CD14-positive monocyte (primary cell): ENCODE measurements at regions not wholly inside any gene's neighbourhood (a gene's known extent, or its start where the extent isn't known, plus 50 kb on each side); places are given as distances from the start of the nearest gene placed in this dataset.

Source experiments
- DNase-seq, 3 donors: peaks; one replicate each; pipeline ENCODE4 v3.0.0-alpha.2; 2011 to 2022
- H2AFZ ChIP-seq: 2 replicates; pipeline ENCODE4 v1.6.0; 2012; ENCODE audit warnings: mild to moderate bottlenecking, low read depth, low read length, inconsistent platforms; ENCODE audit not compliant: insufficient read depth, poor library complexity, severe bottlenecking
- H3K27ac ChIP-seq, 2 donors: 1 replicate in 1 of 2; 2 replicates in 1 of 2; pipeline ENCODE4 v1.5.1; 2012 to 2013; ENCODE audit warnings: low read length in 2 of 2, control low read depth in 1 of 2, inconsistent platforms in 1 of 2, low read depth in 1 of 2, mild to moderate bottlenecking in 1 of 2
- H3K27me3 ChIP-seq, 2 donors: one replicate each; pipeline versions ENCODE4 v1.6.0 to v1.6.1; 2011 to 2013; ENCODE audit warnings: low read length in 2 of 2; ENCODE audit not compliant: control insufficient read depth in 2 of 2, insufficient read depth in 2 of 2
- H3K36me3 ChIP-seq, 2 donors: replicated peaks in 1 of 2; 1 replicate in 1 of 2; 2 replicates in 1 of 2; pipeline versions ENCODE4 v1.5.1 to v1.6.1; 2012 to 2013; ENCODE audit warnings: low read length in 2 of 2, control low read depth in 1 of 2, inconsistent platforms in 1 of 2, mild to moderate bottlenecking in 1 of 2; ENCODE audit not compliant: insufficient read depth in 2 of 2, control insufficient read depth in 1 of 2
- H3K4me1 ChIP-seq, 2 donors: 1 replicate in 1 of 2; 2 replicates in 1 of 2; pipeline versions ENCODE4 v1.5.1 to v1.6.1; 2012 to 2013; ENCODE audit warnings: low read length in 2 of 2, control low read depth in 1 of 2, inconsistent platforms in 1 of 2, mild to moderate bottlenecking in 1 of 2, moderate library complexity in 1 of 2; ENCODE audit not compliant: insufficient read depth in 2 of 2, control insufficient read depth in 1 of 2
- H3K4me2 ChIP-seq: replicated peaks from 2 replicates; pipeline ENCODE3; 2012; ENCODE audit warnings: low read length, moderate library complexity, mild to moderate bottlenecking; ENCODE audit not compliant: poor library complexity, severe bottlenecking; ENCODE audit errors: extremely low read depth
- H3K4me3 ChIP-seq, 3 experiments: fragments of 200-600 bp in 1 of 3; sonication (generic) in 1 of 3; replicated peaks in 1 of 3; 1 replicate in 2 of 3; 2 replicates in 1 of 3; pipeline ENCODE4 v1.5.1; 2011 to 2013; ENCODE audit warnings: low read length in 3 of 3, mild to moderate bottlenecking in 3 of 3, control low read depth in 2 of 3, low read depth in 2 of 3, inconsistent platforms in 1 of 3, moderate library complexity in 1 of 3
- H3K79me2 ChIP-seq: 2 replicates; pipeline ENCODE4 v1.6.0; 2012; ENCODE audit warnings: mild to moderate bottlenecking, control low read depth, inconsistent platforms, low read length, moderate library complexity; ENCODE audit not compliant: insufficient read depth
- H3K9ac ChIP-seq: 2 replicates; pipeline ENCODE4 v1.6.0; 2017; ENCODE audit warnings: low read length, mild to moderate bottlenecking; ENCODE audit not compliant: insufficient read depth, poor library complexity, severe bottlenecking
- H3K9me3 ChIP-seq, 2 donors: replicated peaks in 1 of 2; 1 replicate in 1 of 2; 2 replicates in 1 of 2; pipeline versions ENCODE4 v1.5.1 to v1.6.1; 2012 to 2013; ENCODE audit warnings: low read length in 2 of 2, control low read depth in 1 of 2; ENCODE audit not compliant: control insufficient read depth in 1 of 2, insufficient read depth in 1 of 2
- H4K20me1 ChIP-seq: 2 replicates; pipeline ENCODE4 v1.6.0; 2012; ENCODE audit warnings: mild to moderate bottlenecking, low read length, control low read depth, moderate library complexity; ENCODE audit not compliant: insufficient read depth
- H3K27ac Mint-ChIP-seq, 7 donors: one replicate each; pipeline ENCODE4 v1.8.0; 2020; ENCODE audit warnings: mild to moderate bottlenecking in 7 of 7, mixed read lengths in 7 of 7, moderate library complexity in 6 of 7, inconsistent platforms in 2 of 7
- H3K27me3 Mint-ChIP-seq, 3 donors: one replicate each; pipeline ENCODE4 v1.8.0; 2021 to 2022; ENCODE audit warnings: low read depth in 3 of 3, mild to moderate bottlenecking in 3 of 3, mixed read lengths in 3 of 3, moderate library complexity in 3 of 3, inconsistent platforms in 1 of 3
- H3K36me3 Mint-ChIP-seq, 2 donors: one replicate each; pipeline ENCODE4 v1.8.0; 2020; ENCODE audit warnings: mixed read lengths in 2 of 2, inconsistent platforms in 1 of 2, mild to moderate bottlenecking in 1 of 2
- H3K4me1 Mint-ChIP-seq: one replicate; pipeline ENCODE4 v1.8.0; 2020; ENCODE audit warnings: mild to moderate bottlenecking, mixed read lengths
- H3K4me3 Mint-ChIP-seq, 2 donors: one replicate each; pipeline ENCODE4 v1.8.0; 2020; ENCODE audit warnings: mild to moderate bottlenecking in 2 of 2, mixed read lengths in 2 of 2, moderate library complexity in 1 of 2
- H3K9me3 Mint-ChIP-seq, 7 donors: one replicate each; pipeline ENCODE4 v1.8.0; 2020 to 2022; ENCODE audit warnings: mixed read lengths in 7 of 7, mild to moderate bottlenecking in 6 of 7, moderate library complexity in 6 of 7, inconsistent platforms in 2 of 7
- WGBS: methylation state at CpG from one replicate; pipeline ENCODE4 v1.1.5; 2013; ENCODE audit warnings: missing lambda C conversion rate; ENCODE audit not compliant: insufficient coverage; 5-methylcytosine and 5-hydroxymethylcytosine counted together
- intact Hi-C, 2 donors: fragments of 100-400 bp; cut with micrococcal nuclease; formaldehyde crosslinking; loops; one replicate each; pipeline versions ENCODE4 v1.15.0 to v1.15.1; 2023
- TF ChIP-seq, protein P1 (sequence below): fragments of 200-600 bp; IDR thresholded peaks from one replicate; pipeline ENCODE4 v1.8.0; 2022; ENCODE audit warnings: antibody characterized with exemption, mild to moderate bottlenecking

DNA sequence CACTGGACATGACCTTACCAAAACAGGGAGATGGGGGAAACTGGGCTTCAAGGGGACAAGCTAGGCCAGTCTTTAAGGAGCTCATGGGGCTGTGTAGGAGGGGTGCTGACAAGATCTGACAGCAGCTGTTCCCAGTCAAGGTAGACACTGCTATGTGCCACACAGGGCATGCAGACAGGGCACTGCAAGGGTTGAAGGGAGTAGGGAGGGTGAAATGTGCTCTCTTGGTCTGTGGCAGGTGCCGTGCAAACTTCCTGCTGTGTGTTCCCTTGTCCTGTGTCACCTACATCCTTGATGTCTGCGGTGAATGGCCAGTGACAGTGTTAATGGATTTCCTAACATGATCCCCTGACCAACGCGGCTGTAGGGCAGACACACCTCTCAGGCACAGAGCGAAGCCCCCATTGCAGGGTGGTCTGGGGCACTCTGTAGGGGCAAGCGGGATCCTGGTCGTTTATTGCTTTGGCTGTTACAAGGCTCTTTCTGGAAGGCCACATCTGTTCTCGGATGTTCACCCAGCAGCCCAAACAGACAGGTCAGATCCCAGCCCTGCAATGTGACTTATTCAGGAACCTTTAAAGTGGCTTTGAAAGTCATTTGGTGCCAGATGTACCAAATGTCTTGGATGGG, 199.5 kb upstream of the ZNF536 start:
- TF ChIP-seq, protein P1, sequence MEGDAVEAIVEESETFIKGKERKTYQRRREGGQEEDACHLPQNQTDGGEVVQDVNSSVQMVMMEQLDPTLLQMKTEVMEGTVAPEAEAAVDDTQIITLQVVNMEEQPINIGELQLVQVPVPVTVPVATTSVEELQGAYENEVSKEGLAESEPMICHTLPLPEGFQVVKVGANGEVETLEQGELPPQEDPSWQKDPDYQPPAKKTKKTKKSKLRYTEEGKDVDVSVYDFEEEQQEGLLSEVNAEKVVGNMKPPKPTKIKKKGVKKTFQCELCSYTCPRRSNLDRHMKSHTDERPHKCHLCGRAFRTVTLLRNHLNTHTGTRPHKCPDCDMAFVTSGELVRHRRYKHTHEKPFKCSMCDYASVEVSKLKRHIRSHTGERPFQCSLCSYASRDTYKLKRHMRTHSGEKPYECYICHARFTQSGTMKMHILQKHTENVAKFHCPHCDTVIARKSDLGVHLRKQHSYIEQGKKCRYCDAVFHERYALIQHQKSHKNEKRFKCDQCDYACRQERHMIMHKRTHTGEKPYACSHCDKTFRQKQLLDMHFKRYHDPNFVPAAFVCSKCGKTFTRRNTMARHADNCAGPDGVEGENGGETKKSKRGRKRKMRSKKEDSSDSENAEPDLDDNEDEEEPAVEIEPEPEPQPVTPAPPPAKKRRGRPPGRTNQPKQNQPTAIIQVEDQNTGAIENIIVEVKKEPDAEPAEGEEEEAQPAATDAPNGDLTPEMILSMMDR, result no peak
- 76% methylated on average over 7 of the region's 8 CpGs for WGBS
- intact Hi-C loops, result no loop called here

DNA sequence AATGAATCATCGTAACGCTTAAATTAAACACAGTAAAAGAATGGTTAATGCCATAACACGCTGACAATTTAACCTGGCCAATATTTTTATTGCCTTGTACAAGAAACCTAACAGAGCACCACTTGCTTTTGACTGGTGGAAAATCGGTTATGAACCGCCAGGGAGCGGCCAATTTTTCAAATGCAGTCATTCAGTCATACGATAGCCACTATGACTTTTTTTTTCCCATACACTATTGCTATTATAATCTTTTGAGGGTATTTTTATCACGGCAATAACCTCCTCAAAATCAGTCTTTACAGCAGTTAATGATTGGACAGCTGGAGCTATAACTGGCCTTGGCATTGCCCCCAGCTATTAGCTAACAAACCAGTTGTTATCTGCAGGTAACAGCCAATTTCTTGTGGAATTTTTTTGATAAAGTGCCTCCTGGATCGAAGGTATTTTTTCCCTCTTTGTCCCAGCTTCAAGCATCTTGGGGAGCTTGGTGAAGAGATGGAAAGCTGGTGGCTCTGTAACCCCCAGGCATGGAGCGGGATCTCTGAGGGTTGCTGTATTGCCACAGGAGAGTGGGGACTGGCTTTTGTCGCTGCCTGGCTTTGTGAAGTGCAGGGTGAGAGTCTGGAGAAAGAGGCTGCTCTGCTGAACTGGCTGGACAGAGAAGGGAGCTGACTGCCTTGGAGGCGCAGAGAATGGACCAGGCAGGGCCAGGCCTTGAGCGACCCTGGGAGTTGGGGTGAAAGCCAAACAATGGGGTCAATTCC, 198.4 kb upstream of the ZNF536 start:
- H3K27ac Mint-ChIP-seq, result no peak overlapping the region
- intact Hi-C loops, result no loop called here

More for the DNA sequence above, 199.5 kb upstream of the ZNF536 start:
- no peak overlapping the region for H2AFZ ChIP-seq
- no peaks in the 10 kb centered on the region for H3K36me3 Mint-ChIP-seq
- H3K27me3 ChIP-seq, result no peaks in the 10 kb centered on the region
- H3K36me3 ChIP-seq, result no peaks in the 10 kb centered on the region
- H3K27me3 Mint-ChIP-seq, result peaks cover 0 to 2% (median 2%) of the 10 kb centered on the region in 3 donors
- H3K27ac ChIP-seq, result no peak overlapping the region
- no peak for DNase-seq
- peaks cover 4 to 12% of the 10 kb centered on the region in 2 donors for H3K9me3 ChIP-seq
- no peaks in the 10 kb centered on the region for H3K4me1 Mint-ChIP-seq
- no peak overlapping the region for H3K4me3 ChIP-seq
- no peak overlapping the region for H3K4me2 ChIP-seq
- H3K4me3 Mint-ChIP-seq, result no peak overlapping the region
- no peak overlapping the region for H3K27ac Mint-ChIP-seq
- H3K9me3 Mint-ChIP-seq, result peaks cover 0 to 15% (median 6%) of the 10 kb centered on the region in 7 donors
- no peaks in the 10 kb centered on the region for H3K79me2 ChIP-seq
- no peaks in the 10 kb centered on the region for H4K20me1 ChIP-seq
- no peak overlapping the region for H3K9ac ChIP-seq
- no peaks in the 10 kb centered on the region for H3K4me1 ChIP-seq

More for the DNA sequence above, 198.4 kb upstream of the ZNF536 start:
- Histone ChIP-seq H3K27ac (no peak overlapping the region), H2AFZ (no peak overlapping the region), H3K79me2 (no peaks in the 10 kb centered on the region), H3K9ac (no peak overlapping the region), H3K36me3 (no peaks in the 10 kb centered on the region), H3K4me3 (no peak overlapping the region), H4K20me1 (no peaks in the 10 kb centered on the region), H3K4me2 (no peak overlapping the region), H3K27me3 (no peaks in the 10 kb centered on the region), H3K9me3 (peaks cover 4 to 12% of the 10 kb centered on the region in 2 donors), H3K4me1 (no peaks in the 10 kb centered on the region)
- no peak overlapping the region for H3K4me3 Mint-ChIP-seq
- peaks cover 3 to 18% (median 8%) of the 10 kb centered on the region in 7 donors for H3K9me3 Mint-ChIP-seq
- TF ChIP-seq, protein P1, result no peak
- H3K36me3 Mint-ChIP-seq, result no peaks in the 10 kb centered on the region
- peaks cover 1 to 2% (median 2%) of the 10 kb centered on the region in 3 donors for H3K27me3 Mint-ChIP-seq
- WGBS, result 100% methylated on average over 6 of the region's 13 CpGs
- DNase-seq, result no peak
- no peaks in the 10 kb centered on the region for H3K4me1 Mint-ChIP-seq
